RWPE2 (cell line): ENCODE measurements at regions not wholly inside any gene's neighbourhood (a gene's known extent, or its start where the extent isn't known, plus 50 kb on each side); places are given as distances from the start of the nearest gene placed in this dataset.

Experiments
- ATAC-seq: fragments of 200-7000 bp; cut with Tn5 transposase; 3 replicates; pipeline ENCODE4 v1.9.1; 2021; ENCODE audit warnings: low read depth
- DNase-seq: peaks from one replicate; pipeline ENCODE4 v3.0.0-alpha.2; 2020; ENCODE audit warnings: low spot score
- H3K27ac ChIP-seq: fragments of 450-650 bp; 2 replicates; pipeline ENCODE4 v1.5.1; 2017; ENCODE audit warnings: mild to moderate bottlenecking; ENCODE audit not compliant: poor library complexity, severe bottlenecking
- H3K27me3 ChIP-seq: fragments of 250-450 bp; sonication (Bioruptor Pico); 2 replicates; pipeline ENCODE4 v1.5.1; 2021; ENCODE audit warnings: mild to moderate bottlenecking, moderate library complexity; ENCODE audit not compliant: insufficient read depth, poor library complexity, severe bottlenecking
- H3K36me3 ChIP-seq: fragments of 250-450 bp; sonication (Bioruptor Pico); 2 replicates; pipeline ENCODE4 v1.5.1; 2020; ENCODE audit warnings: low read depth, mild to moderate bottlenecking, moderate library complexity
- H3K4me1 ChIP-seq: fragments of 250-450 bp; sonication (Bioruptor Pico); 2 replicates; pipeline ENCODE4 v1.5.1; 2021; ENCODE audit warnings: mild to moderate bottlenecking, moderate library complexity; ENCODE audit not compliant: insufficient read depth, poor library complexity, severe bottlenecking
- H3K4me3 ChIP-seq: fragments of 250-450 bp; sonication (Bioruptor Pico); 2 replicates; pipeline ENCODE4 v1.5.1; 2021; ENCODE audit warnings: mild to moderate bottlenecking, moderate library complexity; ENCODE audit not compliant: severe bottlenecking
- H3K9me3 ChIP-seq: fragments of 250-450 bp; sonication (Bioruptor Pico); 2 replicates; pipeline ENCODE4 v1.5.1; 2021; ENCODE audit warnings: mild to moderate bottlenecking, moderate library complexity; ENCODE audit not compliant: severe bottlenecking
- TF ChIP-seq, protein P1 (sequence below): fragments of 450-650 bp; IDR thresholded peaks from one replicate; pipeline ENCODE4 v1.5.1; 2017; ENCODE audit warnings: mild to moderate bottlenecking, moderate library complexity; ENCODE audit not compliant: poor library complexity, severe bottlenecking

DNA sequence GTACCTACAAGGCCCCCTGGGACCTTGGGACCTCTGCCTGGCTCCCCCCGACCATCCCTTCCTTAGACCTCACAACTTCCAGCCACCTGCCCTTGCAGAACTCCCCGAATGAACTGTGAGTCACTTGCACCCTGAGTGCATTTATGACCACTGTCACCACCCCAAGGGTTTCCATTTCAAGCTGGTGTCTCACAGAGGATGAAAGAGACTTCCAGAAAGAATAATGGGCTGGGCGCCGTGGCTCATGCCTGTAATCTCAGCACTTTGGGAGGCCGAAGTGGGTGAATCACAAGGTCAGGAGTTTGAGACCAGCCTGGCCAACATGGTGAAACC is 124.5 kb upstream of the CIBAR2 start:
- no peak for ATAC-seq

DNA sequence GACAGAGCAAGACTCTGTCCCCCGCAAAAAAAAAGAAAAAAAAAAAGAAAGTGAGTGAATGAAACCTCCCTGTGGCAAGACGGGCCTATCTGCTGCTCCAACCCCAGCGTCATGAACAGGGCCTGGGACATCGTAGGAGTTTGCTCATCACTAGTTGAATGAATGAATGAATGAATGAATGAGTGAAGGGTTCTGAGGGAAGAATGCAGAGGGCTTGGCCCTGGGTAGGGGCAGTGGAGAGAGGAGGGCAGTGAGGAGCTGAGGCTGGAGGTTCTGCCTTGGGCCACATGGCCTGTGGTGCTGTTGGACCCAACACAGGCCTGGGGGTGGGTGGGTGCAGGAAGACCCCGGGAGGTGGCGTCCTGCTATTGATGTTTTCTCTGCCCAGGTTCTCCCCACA is 125.5 kb upstream of the CIBAR2 start:
- Histone ChIP-seq H3K36me3 (no peaks in the 10 kb centered on the region), H3K4me1 (no peaks in the 10 kb centered on the region), H3K4me3 (no peak overlapping the region), H3K27me3 (no peaks in the 10 kb centered on the region), H3K9me3 (no peaks in the 10 kb centered on the region), H3K27ac (no peak overlapping the region)
- DNase-seq (no peak), ATAC-seq (no peak)
- TF ChIP-seq, protein P1, sequence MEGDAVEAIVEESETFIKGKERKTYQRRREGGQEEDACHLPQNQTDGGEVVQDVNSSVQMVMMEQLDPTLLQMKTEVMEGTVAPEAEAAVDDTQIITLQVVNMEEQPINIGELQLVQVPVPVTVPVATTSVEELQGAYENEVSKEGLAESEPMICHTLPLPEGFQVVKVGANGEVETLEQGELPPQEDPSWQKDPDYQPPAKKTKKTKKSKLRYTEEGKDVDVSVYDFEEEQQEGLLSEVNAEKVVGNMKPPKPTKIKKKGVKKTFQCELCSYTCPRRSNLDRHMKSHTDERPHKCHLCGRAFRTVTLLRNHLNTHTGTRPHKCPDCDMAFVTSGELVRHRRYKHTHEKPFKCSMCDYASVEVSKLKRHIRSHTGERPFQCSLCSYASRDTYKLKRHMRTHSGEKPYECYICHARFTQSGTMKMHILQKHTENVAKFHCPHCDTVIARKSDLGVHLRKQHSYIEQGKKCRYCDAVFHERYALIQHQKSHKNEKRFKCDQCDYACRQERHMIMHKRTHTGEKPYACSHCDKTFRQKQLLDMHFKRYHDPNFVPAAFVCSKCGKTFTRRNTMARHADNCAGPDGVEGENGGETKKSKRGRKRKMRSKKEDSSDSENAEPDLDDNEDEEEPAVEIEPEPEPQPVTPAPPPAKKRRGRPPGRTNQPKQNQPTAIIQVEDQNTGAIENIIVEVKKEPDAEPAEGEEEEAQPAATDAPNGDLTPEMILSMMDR: no peak

More for the DNA sequence above, 124.5 kb upstream of the CIBAR2 start:
- H3K27ac ChIP-seq: no peak overlapping the region
- H3K4me3 ChIP-seq: no peak overlapping the region
- TF ChIP-seq, protein P1: no peak
- H3K27me3 ChIP-seq: no peaks in the 10 kb centered on the region
- no peaks in the 10 kb centered on the region for H3K36me3 ChIP-seq
- DNase-seq: no peak
- H3K9me3 ChIP-seq: no peaks in the 10 kb centered on the region
- H3K4me1 ChIP-seq: no peaks in the 10 kb centered on the region

DNA sequence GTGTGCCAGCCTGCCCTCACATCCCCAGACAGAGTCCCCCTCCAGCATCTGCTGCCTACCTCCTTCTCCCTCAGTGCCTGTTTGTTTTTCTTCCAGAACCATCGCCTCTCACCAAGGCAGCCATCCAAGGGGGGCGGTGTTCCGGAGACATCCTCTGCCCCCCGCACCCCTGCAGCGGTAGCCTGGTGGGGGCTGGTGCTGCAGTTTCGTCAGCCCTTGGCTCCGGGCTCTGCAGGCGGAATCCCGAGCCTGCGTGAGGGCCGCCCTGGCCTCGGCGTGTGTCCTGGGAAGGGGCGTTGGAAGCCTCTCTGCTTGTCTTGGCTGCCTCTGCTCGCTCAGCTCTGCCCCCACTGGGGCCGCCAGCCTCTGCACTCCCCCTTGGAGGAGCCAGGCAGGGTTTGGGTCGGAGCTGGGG is 126.0 kb upstream of the CIBAR2 start:
- Histone ChIP-seq H3K9me3 (no peaks in the 10 kb centered on the region), H3K36me3 (no peaks in the 10 kb centered on the region), H3K27ac (no peak overlapping the region), H3K4me1 (no peaks in the 10 kb centered on the region), H3K27me3 (no peaks in the 10 kb centered on the region), H3K4me3 (no peak overlapping the region)
- TF ChIP-seq, protein P1: no peak
- ATAC-seq (no peak), DNase-seq (no peak)

DNA sequence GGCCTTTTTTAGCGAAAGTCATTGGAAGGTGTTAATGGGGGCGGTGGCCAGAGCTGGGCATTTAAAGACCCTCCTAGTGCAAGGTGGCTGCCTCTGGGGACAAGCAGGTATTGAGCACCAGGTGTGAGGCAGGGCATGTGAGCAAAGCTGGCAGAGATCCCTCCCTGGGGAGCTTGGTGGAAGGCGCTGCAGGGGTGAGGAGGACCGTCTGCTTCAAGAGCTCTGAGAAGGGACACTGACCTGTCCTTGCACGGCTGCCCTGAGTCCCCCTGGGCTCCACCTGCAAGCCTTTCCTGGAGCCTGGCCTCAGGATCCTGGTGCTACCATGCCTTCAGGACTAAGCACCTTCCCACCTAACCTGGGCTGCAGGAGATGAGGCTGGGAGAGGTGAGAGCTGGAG is 127.0 kb upstream of the CIBAR2 start:
- Histone ChIP-seq H3K9me3 (no peaks in the 10 kb centered on the region), H3K27ac (no peak overlapping the region), H3K27me3 (no peaks in the 10 kb centered on the region), H3K36me3 (no peaks in the 10 kb centered on the region), H3K4me1 (no peaks in the 10 kb centered on the region), H3K4me3 (no peak overlapping the region)
- TF ChIP-seq, protein P1: no peak
- DNase-seq: no peak
- ATAC-seq: no peak

DNA sequence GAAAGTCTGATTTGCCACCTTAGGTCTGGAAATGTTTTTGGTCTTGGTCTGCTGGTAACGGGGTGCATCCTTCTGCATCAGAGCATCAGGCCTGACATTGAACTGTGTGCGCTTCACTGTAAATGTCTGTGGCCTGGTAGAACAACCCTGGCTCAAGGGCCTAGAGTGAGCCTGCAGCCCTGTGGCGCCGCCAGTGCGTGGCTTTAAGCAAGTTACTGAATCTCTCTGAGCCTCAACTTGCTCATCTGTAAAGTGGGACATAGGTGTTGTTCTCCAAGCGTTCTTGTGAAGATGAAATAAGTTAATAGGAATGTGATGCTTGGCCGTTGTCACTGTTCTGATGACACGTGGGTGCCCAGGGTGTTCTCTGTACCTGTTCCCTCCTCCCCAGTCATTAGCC is 127.6 kb upstream of the CIBAR2 start:
- no peaks in the 10 kb centered on the region for H3K27me3 ChIP-seq
- TF ChIP-seq, protein P1: no peak
- H3K36me3 ChIP-seq: no peaks in the 10 kb centered on the region
- no peaks in the 10 kb centered on the region for H3K9me3 ChIP-seq
- no peak overlapping the region for H3K27ac ChIP-seq
- ATAC-seq (no peak), DNase-seq (no peak)
- H3K4me3 ChIP-seq: no peak overlapping the region
- no peaks in the 10 kb centered on the region for H3K4me1 ChIP-seq
